Mesenteric fat pad (tissue), 1 donor: ENCODE measurements at regions not wholly inside any gene's neighbourhood (a gene's known extent, or its start where the extent isn't known, plus 50 kb on each side); places are given as distances from the start of the nearest gene placed in this dataset.
A peak's percentile ranks its signal among the peaks of the same experiment; 100 is the strongest.
"Not testable (repeated sequence)": the region's sequence is repeated elsewhere in the genome, so short reads cannot be mapped to it uniquely, and the experiment has no call there.

ENCODE experiments used
- DNase-seq: peaks from one replicate; pipeline ENCODE4 v3.0.0-alpha.2; 2020; ENCODE audit warnings: low spot score
- donor health status: DM: yes; HTN: yes; CAD: no.

DNA sequence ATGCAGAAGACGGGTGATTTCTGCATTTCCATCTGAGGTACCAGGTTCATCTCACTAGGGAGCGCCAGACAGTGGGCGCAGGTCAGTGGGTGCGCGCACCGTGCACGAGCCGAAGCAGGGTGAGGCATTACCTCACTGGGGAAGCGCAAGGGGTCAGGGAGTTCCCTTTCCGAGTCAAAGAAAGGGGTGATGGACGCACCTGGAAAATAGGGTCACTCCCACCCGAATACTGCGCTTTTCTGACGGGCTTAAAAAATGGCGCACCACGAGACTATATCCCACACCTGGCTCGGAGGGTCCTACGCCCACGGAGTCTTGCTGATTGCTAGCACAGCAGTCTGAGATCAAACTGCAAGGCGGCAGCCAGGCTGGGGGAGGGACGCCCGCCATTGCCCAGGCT is 1246.0 kb upstream of the PABPC4L start:
- DNase-seq: peak; percentile 41

DNA sequence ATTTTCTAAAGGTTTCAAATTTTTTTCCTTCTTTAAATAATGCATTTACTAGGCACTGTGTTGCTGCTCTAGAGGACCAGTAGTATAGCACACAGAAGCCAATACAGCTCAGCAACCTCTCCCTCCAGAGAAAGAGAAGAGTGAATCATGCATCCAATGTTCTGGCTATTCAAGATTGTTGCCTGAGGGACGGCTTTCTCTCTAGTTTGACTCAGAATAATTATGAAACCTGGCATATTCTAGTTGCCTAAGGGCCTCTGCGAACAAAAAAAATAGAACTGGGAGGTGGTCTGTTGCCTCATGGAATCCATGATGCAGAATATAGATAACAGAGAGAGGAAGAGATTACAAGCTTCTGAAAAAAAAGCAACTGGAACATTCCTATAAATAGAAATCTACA is 1233.3 kb upstream of the PABPC4L start:
- no peak for DNase-seq

DNA sequence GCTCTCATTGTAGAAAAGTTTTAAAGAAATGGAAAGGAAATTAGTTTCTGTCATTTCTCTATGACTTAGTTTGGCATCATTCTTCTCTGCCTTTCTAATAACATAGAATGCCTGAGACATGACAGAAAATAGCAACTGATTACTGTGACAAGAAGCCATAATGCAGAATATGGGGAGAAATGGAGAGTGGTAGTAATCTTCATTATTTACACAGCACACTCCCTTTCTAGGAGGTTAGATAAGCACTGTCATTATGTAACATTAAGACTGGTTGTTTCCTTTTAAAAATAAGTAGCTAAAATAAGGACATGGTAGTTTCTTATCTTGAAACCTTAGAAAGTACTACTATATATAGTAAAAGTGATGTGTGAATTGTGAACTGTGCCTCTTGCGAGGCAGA is 1227.9 kb upstream of the PABPC4L start:
- DNase-seq: no peak

DNA sequence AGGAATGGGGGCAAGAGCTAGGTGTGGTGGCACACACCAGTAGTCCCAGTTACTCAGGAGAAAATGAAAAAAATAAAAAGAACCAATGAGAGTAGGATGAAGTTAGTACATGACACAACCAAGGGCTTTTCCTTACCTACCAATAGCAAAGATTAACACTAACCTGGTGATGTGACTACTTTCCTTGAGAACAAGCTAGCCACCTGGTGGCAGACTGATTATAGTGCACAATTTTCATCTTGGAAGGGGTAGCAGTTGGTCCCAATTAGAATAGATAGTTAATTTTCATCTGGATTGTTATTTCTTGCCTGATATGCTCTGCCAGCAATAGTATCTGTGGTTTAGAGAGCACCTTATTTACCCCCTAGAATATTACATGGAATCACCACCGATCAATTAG is 1216.8 kb upstream of the PABPC4L start:
- no peak for DNase-seq

DNA sequence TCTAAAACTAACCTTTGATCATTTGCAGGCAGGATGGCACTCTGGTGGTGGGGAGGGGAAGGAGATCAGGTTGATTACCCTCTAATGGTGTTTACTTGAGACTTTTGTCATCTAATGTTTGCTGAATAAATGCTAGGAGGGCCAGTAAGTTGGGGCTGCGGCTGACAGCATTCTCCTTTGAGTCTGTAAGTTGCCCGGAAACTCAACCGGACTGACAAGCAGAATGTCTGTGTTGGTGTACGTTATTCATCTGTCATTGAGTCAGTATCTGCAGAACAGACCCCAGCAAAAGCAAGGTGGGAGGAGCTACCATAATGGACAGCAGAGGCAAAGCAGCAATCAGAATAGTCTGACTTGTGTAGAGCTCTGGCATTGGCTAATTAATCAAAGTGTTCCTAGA is 1210.6 kb upstream of the PABPC4L start:
- no peak for DNase-seq

DNA sequence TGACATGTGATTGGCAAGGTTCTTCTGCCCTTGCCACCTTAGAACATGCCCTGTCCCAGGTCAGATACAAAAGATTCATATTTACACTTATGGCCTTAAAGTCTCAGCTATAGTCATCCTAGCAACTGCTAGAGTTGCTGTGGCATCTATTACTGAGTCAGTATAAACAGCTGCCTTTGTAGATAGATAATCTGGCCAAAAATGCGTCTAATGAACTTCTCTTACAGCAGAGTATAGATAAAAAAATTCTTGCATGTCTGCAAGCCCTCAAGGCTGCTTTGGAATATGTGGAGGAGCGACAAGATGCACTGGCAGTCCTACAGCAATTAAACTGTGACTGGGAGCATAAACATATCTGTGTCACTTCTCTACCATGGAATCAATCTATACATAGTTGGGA is 1209.7 kb upstream of the PABPC4L start:
- DNase-seq: no peak

DNA sequence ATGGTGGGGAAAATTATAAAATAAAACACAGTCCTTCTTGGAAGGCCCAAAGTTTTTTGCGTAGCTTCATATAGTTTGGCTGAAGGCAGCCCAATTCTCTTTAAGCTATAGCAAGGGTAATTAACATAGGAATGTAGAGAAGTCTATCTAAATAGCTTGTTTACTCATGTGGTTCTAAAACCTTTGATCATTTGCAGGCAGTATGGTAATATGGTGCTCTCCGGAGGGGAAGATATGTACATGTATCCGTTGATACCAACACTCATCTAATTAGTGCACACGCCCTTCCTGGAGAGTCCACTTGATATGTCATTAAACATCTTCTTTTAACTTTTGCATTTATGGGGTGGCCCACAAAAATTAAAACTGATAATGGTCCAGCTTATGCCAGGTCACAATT is 1207.7 kb upstream of the PABPC4L start:
- DNase-seq: not testable (repeated sequence)

DNA sequence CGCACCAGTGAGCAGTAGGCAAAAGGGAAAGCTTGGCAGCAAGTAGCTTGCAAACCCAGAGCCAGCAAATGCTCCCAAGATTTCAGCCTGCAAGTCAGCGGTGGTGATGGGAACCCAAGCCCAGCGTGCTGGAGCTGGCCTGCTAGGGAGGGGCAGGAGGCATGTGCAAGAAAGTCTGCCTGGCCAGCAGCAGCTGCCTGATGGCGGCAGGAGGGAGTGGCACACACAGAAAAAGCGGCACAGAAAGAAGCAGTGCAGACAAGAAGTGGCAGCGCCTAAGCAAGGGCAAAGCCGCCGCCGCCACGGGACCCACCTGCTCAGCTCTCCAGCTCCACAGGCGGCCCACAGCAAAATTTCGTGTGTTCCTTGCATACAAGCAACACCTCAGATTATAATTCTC is 1206.5 kb upstream of the PABPC4L start:
- DNase-seq: no peak

DNA sequence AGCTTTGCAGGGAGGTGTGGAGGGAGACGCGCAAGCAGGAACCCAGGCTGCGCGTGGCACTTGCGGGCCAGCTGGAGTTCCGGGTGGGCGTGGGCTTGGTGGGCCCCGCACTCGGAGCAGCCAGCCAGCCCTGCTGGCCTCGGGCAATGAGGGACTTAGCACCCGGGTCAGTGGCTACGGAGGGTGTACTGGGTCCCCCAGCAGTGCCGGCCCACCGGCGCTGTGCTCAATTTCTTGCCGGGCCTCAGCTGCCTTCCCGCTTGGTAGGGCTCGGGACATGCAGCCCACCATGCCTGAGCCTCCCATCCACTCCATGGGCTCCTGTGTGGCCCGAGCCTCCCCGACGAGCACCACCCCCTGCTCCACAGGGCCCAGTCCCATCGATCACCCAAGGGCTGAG is 1205.0 kb upstream of the PABPC4L start:
- DNase-seq: not testable (repeated sequence)

DNA sequence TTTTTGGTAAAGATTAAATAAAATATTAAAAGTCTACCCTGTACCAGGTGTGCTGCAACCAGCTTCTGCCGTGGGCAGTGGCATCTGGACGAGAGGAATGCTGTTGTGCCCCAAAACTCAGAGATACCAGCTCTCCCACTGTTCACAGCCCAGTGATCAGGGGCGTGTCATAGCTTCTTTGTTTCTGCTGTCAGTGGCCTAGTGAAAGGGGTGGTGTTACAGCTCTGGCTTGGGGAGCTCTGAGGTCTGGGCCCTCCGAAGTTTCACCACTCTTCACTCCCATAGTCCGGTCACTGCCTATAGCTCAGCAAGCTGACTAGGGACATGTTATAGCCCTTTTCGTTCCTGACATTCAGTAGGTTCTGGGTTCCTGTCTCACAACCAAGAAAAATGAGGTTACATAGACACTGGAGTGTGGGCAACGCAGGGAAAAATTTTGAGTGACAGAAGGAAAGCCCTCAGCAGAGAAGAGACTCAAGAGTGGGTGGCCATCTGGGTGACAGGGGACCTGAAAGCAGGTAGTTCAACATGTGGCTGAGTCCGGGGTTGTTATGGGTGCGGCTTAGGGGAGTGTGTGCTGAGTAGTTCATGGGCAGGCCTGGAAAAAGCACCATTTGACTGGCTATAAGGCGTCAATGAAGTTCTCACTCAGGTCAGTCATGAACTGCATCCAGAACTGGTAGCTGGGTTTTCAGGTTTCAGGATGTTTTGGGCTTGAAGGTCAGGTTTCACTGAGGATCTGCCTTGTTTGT is 1184.4 kb upstream of the PABPC4L start:
- no peak for DNase-seq

DNA sequence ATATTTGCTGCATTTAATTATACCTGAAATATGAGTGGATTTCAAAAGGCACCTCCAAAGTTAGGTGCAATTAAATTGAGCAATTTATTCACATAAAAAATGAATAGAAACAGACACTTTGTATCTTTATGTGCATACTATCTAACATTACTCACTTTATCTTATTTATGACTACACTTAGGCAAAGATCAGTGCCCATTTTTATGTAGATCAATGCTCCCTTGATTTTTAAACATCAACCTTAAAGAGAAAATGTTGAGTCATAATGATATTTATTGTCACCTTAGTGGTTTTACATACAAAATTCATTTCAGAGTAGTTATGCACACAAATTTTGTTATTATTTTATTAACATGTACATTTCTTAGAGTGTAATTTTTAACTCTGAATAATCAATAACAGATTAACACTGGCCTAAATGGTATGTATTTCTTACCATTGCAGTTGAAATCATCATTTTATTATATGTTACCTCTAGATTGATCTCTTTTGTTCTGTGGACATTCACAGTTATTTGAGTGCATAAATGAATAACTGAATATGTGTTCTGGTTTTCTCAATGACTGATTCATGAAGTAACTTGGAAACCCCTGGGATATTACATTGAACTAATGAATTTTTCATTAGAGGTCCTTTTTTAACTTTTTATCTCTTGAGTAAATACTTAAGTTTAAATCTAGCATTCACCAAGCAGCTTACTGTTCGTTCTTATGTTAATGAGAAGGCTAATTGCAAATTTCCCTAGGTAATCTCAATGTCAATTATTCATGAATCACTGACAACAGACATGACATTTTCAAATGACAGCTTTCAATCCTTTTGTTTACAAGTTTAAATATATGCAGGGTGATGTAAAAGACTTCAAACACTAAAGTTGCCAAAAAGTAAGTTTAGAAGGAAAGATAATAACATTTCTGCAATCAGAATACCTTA is 1182.0 kb upstream of the PABPC4L start:
- DNase-seq: no peak

DNA sequence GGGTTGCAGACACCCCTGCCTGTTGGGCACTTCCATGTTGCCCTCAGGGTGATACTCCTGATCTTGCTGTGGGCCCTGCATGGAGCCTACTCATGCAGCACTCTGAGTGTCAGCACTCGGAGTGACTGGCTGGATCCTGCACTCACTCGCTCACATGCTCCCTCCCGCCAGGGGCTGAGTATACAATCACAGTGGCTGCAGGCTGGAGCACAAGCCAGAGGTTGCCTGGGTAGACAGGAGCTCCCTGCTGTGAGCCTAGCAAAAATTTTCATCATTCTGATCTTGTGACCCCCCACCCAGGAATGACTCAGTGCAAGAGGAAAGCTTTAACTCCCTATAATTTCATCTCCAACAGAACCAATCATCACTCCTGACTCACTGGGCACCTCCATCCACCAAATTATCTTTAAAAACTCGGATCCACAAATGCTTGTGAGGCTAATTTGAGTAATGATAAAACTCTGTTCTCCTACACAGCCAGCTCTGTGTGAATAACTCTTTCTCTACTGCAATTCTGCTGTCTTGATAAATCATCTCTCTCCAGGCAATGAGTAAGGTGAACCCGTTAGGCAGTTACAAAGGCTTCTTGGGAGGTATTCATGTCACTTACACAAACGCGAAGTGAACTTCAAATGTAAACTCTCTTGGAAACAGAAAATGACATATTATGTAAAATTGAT is 1180.8 kb upstream of the PABPC4L start:
- DNase-seq: no peak

DNA sequence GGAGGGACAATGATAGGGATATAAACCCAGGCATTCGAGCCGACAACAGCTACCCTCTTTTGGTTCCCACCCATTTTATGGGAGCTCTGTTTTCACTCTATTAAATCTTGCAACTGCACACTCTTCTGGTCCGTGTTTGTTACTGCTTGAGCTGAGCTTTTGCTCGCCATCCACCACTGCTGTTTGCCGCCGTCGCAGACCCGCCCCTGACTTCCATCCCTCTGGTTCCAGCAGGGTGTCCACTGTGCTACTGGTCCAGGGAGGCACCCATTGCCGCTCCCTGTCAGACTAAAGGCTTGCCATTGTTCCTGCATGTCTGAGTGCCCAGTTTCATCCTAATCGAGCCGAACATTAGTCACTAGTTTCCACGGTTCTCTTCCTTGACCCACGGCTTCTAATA is 1170.5 kb upstream of the PABPC4L start:
- no peak for DNase-seq

DNA sequence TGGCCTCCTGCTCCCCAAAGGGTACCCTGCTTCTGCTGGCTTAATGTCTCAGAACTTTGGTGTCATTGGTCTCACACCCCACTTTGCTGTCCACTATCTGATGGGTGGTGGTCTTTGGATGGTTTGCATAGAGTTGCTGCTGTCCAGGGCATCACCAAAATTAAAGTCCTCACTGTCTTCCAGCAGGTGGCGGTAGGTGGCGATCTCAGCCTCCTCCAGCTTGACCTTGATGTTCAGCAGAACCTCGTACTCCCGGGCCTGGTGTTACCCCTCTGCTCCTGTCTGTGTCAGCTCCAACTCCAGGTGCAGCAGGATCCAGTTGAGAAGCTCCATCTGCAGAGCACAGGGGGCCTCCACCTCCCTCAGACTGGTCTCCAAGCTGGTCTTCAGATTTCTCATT is 1169.5 kb upstream of the PABPC4L start:
- no peak for DNase-seq

DNA sequence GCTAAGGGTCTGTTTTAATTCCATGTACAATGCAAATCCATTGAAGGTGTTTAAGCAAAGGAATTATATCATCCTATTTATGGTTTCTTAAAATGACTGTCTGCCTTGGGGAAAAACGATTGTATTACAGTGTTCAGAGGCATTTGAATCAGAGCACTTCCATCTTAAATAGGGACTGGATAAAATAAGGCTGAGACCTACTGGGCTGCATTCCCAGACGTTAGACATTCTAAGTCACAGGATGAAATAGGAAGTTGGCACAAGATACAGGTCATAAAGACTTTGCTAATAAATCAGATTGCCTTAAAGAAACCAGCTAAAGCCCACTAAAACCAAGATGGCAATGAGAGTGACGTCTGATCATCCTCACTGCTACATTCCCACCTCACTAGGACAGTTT is 1167.2 kb upstream of the PABPC4L start:
- DNase-seq: no peak

DNA sequence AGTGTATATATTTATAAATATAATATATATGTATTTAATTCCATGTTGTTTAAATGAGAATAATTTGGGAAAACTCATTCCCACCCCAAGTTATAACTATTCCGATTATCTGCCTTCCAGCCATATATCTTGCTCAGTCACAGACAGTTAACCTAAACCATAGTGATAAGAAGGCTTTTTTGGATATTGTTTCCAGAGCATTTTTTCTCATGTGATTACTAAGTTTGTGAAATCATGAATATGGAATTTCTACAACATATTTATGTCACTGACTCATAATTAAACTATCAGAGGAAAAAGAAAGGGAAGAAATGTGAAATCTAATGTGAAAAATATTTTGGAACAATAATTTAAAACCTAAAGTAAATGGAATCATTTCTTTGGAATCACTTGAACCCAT is 1163.5 kb upstream of the PABPC4L start:
- no peak for DNase-seq

DNA sequence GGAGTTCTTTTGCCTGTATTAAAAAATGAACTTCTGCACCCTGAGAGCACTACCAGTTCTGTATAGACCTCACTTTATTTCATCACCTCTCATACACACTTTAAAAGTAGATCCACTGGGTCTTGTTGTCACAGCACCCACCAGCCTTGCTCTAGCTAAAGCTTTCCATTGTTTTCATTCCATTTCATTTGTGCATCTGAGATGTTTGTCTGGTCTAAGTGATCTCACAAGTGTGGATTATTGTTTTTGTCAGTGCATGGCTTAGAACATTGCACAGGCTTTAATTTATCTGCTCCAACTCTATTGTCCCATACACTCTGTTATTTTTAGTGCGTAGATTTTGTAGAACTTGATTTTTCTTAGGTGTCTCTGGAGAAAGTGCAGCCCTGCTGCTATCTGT is 1157.5 kb upstream of the PABPC4L start:
- no peak for DNase-seq

DNA sequence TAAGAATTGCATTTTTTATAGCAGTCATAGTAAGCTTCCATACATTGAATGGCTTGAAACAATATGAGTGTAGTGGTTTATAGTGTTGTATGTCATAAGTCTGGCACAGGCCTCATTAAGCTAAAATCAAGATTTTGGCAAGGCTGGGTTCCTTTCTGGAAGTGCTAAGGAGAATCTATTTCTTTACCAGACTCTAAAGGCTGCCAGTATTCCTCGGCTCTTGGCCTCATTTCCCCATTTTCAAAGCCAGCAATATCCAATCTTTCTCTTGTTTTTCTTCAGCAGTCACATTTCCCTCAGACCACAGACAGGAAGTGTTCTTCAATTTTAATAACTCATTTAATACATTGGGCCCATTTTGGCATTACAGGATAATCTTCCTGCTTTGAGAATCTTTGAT is 1155.5 kb upstream of the PABPC4L start:
- no peak for DNase-seq

DNA sequence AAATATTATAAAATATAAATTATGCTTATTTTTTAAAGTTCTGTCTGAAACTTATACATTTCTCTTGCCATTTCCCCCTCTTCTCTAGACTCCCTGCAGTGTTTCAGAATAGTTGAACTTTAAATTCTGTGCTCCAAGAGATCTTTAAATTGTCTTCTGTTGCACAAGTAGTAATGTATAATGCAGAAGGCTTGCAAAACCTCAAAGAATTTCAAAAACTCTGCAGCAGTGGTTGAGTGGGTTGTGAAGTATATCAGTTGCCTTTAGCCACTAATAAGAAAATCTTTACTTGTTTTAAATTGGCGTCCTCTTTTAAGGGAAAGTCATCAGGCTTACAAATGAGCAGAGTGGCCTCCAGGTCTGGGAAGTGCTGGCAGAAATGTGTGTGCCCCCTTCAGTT is 1153.3 kb upstream of the PABPC4L start:
- DNase-seq: no peak

DNA sequence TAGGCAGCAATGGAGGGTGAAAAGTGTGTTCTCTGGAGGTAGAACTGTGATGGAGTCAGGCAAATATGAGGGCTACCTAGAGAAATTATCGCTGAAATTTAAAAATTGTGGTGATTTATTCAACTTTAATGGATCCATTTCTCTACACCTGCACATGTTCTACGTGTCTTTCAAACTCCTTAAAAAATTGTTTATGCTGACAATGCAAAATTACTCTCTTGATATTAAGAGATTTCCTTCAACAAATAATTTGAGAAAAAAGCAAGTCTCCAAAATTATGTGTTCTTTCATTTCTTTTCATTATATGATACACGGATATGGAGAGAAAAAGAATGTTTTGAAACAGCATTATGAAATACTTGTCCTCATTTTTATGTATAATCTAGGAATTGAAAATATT is 1151.4 kb upstream of the PABPC4L start:
- DNase-seq: no peak

DNA sequence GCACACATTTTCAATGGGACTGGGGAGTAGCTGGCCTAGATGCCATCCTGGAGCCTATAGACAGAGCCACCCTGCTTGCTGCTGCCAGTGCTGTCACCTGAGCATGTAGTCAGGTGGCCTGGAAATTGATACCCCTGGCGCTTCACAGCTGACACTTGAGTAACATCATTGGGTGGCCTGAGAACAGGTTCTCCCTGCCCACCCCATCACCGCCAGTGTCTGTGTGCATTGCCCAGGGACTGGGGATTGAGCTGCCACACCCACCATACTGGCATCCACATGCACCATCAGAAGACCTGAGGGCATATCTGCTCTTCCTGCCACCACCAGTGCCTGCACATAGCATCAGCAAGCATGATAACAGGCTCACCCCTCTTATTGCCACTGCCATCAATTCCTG is 1142.9 kb upstream of the PABPC4L start:
- no peak for DNase-seq

DNA sequence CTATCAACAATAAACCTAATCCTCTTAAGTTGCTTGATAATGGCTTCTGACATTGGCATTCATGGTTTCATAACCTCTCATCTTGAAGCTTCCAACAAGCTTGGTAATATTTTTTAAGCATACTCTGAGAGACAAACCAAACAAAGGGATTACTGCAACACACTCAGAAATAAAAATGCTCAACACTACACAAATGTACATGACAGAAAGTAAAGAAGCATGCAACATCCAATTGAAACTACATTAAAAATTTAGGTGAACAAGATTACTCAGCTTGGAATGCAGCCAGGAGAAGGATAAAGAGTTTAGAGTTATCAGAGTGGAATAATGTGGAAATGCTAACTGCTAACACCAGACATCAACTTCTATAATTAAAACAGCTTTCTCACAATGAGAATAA is 1136.6 kb upstream of the PABPC4L start:
- DNase-seq: no peak
